CD1c-positive myeloid dendritic cell (primary cell): ENCODE measurements at regions not wholly inside any gene's neighbourhood (a gene's known extent, or its start where the extent isn't known, plus 50 kb on each side); places are given as distances from the start of the nearest gene placed in this dataset.
"Not testable (repeated sequence)": the region's sequence is repeated elsewhere in the genome, so short reads cannot be mapped to it uniquely, and the experiment has no call there.

Source experiments
- DNase-seq: peaks from one replicate; pipeline ENCODE4 v3.0.0-alpha.2; 2016; ENCODE audit errors: extremely low spot score

- not testable (repeated sequence) for DNase-seq
Observed at GRCh38 chr4:17436047-17436749, 75.7 kb downstream of the QDPR start.

GRCh38 chr4:17433827-17434226, 78.1 kb downstream of the QDPR start:
- DNase-seq = no peak

GRCh38 chr4:17427991-17428390, 83.9 kb downstream of the QDPR start:
- no peak for DNase-seq

GRCh38 chr4:17426222-17426621, 85.7 kb downstream of the QDPR start:
- DNase-seq = no peak

- no peak for DNase-seq
Observed at GRCh38 chr4:17418010-17418409, 93.9 kb downstream of the QDPR start.

- no peak for DNase-seq
Observed at GRCh38 chr4:17414392-17414791, 97.5 kb downstream of the QDPR start.

GRCh38 chr4:17400686-17401085, 111.2 kb downstream of the QDPR start:
- DNase-seq = no peak

- no peak for DNase-seq
Observed at GRCh38 chr4:17398805-17399204, 113.1 kb downstream of the QDPR start.

GRCh38 chr4:17398035-17398434, 113.9 kb downstream of the QDPR start:
- no peak for DNase-seq

GRCh38 chr4:17397611-17398010, 114.3 kb downstream of the QDPR start:
- DNase-seq = no peak

GRCh38 chr4:17385403-17385802, 126.5 kb downstream of the QDPR start:
- no peak for DNase-seq

GRCh38 chr4:17380347-17380746, 131.5 kb downstream of the QDPR start:
- DNase-seq = no peak

- no peak for DNase-seq
Observed at GRCh38 chr4:17376205-17376604, 135.7 kb downstream of the QDPR start.

GRCh38 chr4:17373666-17374065, 138.2 kb downstream of the QDPR start:
- no peak for DNase-seq

- no peak for DNase-seq
Observed at GRCh38 chr4:17370818-17371217, 141.1 kb downstream of the QDPR start.

GRCh38 chr4:17368408-17368807, 143.5 kb downstream of the QDPR start:
- DNase-seq = no peak

- no peak for DNase-seq
Observed at GRCh38 chr4:17367201-17367600, 144.7 kb downstream of the QDPR start.

- DNase-seq = no peak
Observed at GRCh38 chr4:17366496-17366895, 145.4 kb downstream of the QDPR start.

- no peak for DNase-seq
Observed at GRCh38 chr4:17362430-17362829, 149.5 kb downstream of the QDPR start.

GRCh38 chr4:17358241-17358640, 153.6 kb downstream of the QDPR start:
- no peak for DNase-seq

GRCh38 chr4:17356926-17357325, 155.0 kb downstream of the QDPR start:
- no peak for DNase-seq

- no peak for DNase-seq
Observed at GRCh38 chr4:17352357-17352756, 159.5 kb downstream of the QDPR start.

GRCh38 chr4:17347445-17347844, 164.4 kb downstream of the QDPR start:
- DNase-seq = peak; percentile 3

- DNase-seq = no peak
Observed at GRCh38 chr4:17339376-17339775, 172.5 kb downstream of the QDPR start.
